Heart right ventricle (tissue), 16 donors: ENCODE measurements at regions not wholly inside any gene's neighbourhood (a gene's known extent, or its start where the extent isn't known, plus 50 kb on each side); places are given as distances from the start of the nearest gene placed in this dataset.

Experiments used
- ATAC-seq, 8 donors: fragments of 200-7000 bp; cut with Tn5 transposase; one replicate each; pipeline ENCODE4 v1.9.1; 2020; ENCODE audit warnings: mild to moderate bottlenecking in 8 of 8, moderate library complexity in 8 of 8, moderate number of reproducible peaks in 1 of 8
- DNase-seq, 2 donors: peaks; one replicate each; pipeline ENCODE4 v3.0.0-alpha.2; 2020
- H3K27ac ChIP-seq, 10 donors: fragments of 200-600 bp; sonication (generic) in 2 of 10; one replicate each; pipeline versions ENCODE4 v1.5.0 to v1.8.0; 2020 to 2022; ENCODE audit warnings: mild to moderate bottlenecking in 3 of 10
- H3K27me3 ChIP-seq, 7 donors: fragments of 200-600 bp; one replicate each; pipeline ENCODE4 v1.8.0; 2021 to 2022; ENCODE audit warnings: mild to moderate bottlenecking in 2 of 7
- H3K36me3 ChIP-seq, 9 donors: fragments of 200-600 bp; sonication (generic) in 1 of 9; one replicate each; pipeline versions ENCODE4 v1.5.0 to v1.8.0; 2020 to 2022; ENCODE audit warnings: mild to moderate bottlenecking in 2 of 9
- H3K4me1 ChIP-seq, 9 donors: fragments of 200-600 bp; sonication (generic) in 1 of 9; one replicate each; pipeline versions ENCODE4 v1.5.0 to v1.8.0; 2020 to 2022; ENCODE audit warnings: mild to moderate bottlenecking in 4 of 9
- H3K4me3 ChIP-seq, 10 donors: fragments of 200-600 bp; sonication (generic) in 2 of 10; one replicate each; pipeline versions ENCODE4 v1.5.0 to v1.8.0; 2020 to 2022; ENCODE audit warnings: mild to moderate bottlenecking in 7 of 10, moderate library complexity in 2 of 10
- H3K9me3 ChIP-seq, 11 donors: fragments of 200-600 bp in 10 of 11; sonication (generic) in 2 of 11; one replicate each; pipeline versions ENCODE4 v1.5.0 to v1.8.0; 2013 to 2022; ENCODE audit warnings: mild to moderate bottlenecking in 2 of 11, control low read depth in 1 of 11, moderate library complexity in 1 of 11
- CTCF ChIP-seq, 9 donors: fragments of 200-600 bp; sonication (generic) in 2 of 9; IDR thresholded peaks; one replicate each; pipeline versions ENCODE4 v1.5.0 to v1.8.0; 2021 to 2022; ENCODE audit warnings: antibody characterized with exemption in 9 of 9, mild to moderate bottlenecking in 5 of 9, moderate library complexity in 1 of 9
- WGBS, 2 donors: extraction: QIAGEN DNeasy Blood & Tissue Kit; methylation state at CpG; one replicate each; pipeline ENCODE4 v1.1.7; 2013; ENCODE audit warnings: inconsistent platforms in 1 of 2; 5-methylcytosine and 5-hydroxymethylcytosine counted together
- intact Hi-C, 10 donors: fragments of 100-400 bp; cut with DNase I; formaldehyde crosslinking; loops; one replicate each; pipeline versions ENCODE4 v1.11.1 to v1.14.2; 2022
- donor health status: Arrhythmogenic right ventricular cardiomyopathy.
- donor health status: ischemic (EF 13 %, LVEDD 7.1; RV severe dilation, severe dysfunction).
- donor health status: healthy with polysubstance abuse.
- donor health status: DM: no; HTN: yes; CAD: no.
- donor health status: DM: no; HTN: no; CAD: no.
- donor health status: ischemic (EF 25% LVEDD 6.9; RV normal size, moderate dysfunction).
- donor health status: ischemic (EF 25% LVEDD 5.7; RV mildly dilated, moderate dysfunction).
- donor health status: healthy.
- donor health status: DM: yes; HTN: yes; CAD: no.
- donor health status: Ischemic cardiomyopathy.
- donor health status: ischemic (EF 35%, LVEDD 5.7; RV mildly dilated, moderate dysfunction).
- donor health status: nonischemic (EF 11% LVEDD 7.7; RV severe dilation, severe dysfunction).
- donor health status: DM: yes; HTN: yes; CAD: no.
- donor health status: PGD.
- donor health status: ischemic (EF 29% LVEDD 5.4; RV normal size, mild dysfunction).
- donor health status: nonischemic (EF 23%, LVEDD 6.1; RV moderate dilation, normal function).

DNA sequence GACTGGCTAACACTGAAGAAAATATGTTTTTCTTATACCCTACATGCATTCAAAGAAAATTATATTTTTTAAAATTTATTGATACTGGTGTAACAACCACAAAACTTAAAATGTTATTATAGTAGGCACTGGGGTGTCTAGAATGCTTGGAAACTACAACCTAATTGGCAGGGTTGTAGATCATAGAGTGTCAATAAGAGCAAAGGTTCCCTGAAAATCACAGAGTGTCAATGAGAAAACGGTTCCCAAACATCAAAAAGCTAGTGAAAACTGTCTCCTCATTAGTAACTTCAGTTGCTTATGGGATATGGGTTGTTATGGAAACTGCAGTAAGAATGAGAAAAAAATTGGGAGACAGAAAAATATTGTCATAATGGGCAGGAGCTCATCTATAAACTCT lies 214.4 kb upstream of the CCNG1 start:
- WGBS, 2 donors, result 53 to 57% methylated on average over 1 of the region's 1 CpG
- DNase-seq (no peak), ATAC-seq (no peak)
- intact Hi-C loops, result no loop called here
- H3K36me3 ChIP-seq, result no peaks in the 10 kb centered on the region
- no peaks in the 10 kb centered on the region for H3K27me3 ChIP-seq
- no peaks in the 10 kb centered on the region for H3K4me1 ChIP-seq
- H3K9me3 ChIP-seq, result no peaks in the 10 kb centered on the region
- TF ChIP-seq CTCF (IDR thresholded peaks at IDR 0.05), result no peak
- H3K4me3 ChIP-seq, result no peak overlapping the region
- no peak overlapping the region for H3K27ac ChIP-seq

DNA sequence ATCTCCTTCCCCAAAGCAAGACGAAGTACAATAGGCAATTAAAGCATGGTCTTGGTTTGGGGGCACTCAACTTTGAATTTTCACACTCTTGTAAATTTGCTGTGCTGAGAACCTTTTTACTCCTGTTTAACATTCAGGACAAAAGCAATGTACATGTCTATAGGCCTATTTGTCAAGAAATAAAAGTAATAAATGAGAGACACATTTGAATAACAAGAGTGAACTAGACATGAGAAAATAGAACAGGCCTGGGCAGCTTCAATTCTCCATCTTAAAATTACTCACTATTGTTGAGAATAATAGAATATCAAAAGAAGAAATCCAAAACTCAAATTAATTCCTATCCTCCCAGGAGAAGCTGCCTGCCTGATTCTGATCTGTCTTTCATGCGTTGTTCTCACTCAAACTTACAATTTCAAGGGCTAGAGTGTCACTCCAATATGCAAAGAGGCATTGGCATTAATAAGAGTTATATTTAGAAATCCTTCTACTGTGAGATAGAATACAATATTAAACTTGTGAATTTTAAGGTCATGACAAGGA lies 192.9 kb upstream of the CCNG1 start:
- no peaks in the 10 kb centered on the region for H3K36me3 ChIP-seq
- DNase-seq, result no peak
- H3K4me1 ChIP-seq, result no peaks in the 10 kb centered on the region
- no peak overlapping the region for H3K4me3 ChIP-seq
- 71 to 73% methylated on average over 2 of the region's 2 CpGs for WGBS, 2 donors
- intact Hi-C loops, result no loop called here
- no peak overlapping the region for H3K27ac ChIP-seq
- H3K27me3 ChIP-seq, result no peaks in the 10 kb centered on the region
- no peak for TF ChIP-seq CTCF (IDR thresholded peaks at IDR 0.05)
- no peak for ATAC-seq
- H3K9me3 ChIP-seq, result no peaks in the 10 kb centered on the region

DNA sequence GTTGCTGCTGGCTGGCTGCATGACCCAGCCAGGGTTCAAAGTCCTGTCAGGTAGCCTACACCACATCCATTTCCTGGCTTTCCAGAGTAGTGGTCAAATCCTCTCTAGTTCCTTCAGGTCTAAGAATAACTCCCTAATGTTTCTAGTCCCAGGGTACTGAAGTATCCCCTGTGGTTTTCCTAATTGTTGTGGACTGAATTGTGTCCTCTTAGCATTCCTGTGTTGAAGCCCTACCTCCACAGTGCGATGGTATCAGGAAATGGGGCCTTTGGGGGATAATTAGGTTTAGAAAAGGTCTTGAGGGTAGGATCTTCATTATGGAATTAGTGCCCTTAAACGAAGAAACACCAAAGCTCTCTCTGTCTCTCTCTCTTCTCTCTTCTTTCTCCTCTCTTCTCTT lies 191.8 kb upstream of the CCNG1 start:
- WGBS, 2 donors, result 46 to 47% methylated on average over 2 of the region's 2 CpGs
- intact Hi-C loops, result no loop called here
- ATAC-seq, result no peak

GRCh38 chr5:163248333-163248732 lies 189.1 kb upstream of the CCNG1 start:
- intact Hi-C loops, result no loop called here
- ATAC-seq, result no peak

More for the DNA sequence above, 191.8 kb upstream of the CCNG1 start:
- no peak for DNase-seq
- Histone ChIP-seq H3K4me1 (no peaks in the 10 kb centered on the region), H3K36me3 (no peaks in the 10 kb centered on the region), H3K27ac (no peak overlapping the region), H3K4me3 (no peak overlapping the region), H3K9me3 (no peaks in the 10 kb centered on the region), H3K27me3 (no peaks in the 10 kb centered on the region)
- TF ChIP-seq CTCF (IDR thresholded peaks at IDR 0.05), result no peak

More at GRCh38 chr5:163248333-163248732, 189.1 kb upstream of the CCNG1 start:
- no peaks in the 10 kb centered on the region for H3K4me1 ChIP-seq
- 57 to 72% methylated on average over 2 of the region's 2 CpGs for WGBS, 2 donors
- no peaks in the 10 kb centered on the region for H3K9me3 ChIP-seq
- H3K4me3 ChIP-seq, result no peak overlapping the region
- no peaks in the 10 kb centered on the region for H3K36me3 ChIP-seq
- no peak for DNase-seq
- no peak for TF ChIP-seq CTCF (IDR thresholded peaks at IDR 0.05)
- no peaks in the 10 kb centered on the region for H3K27me3 ChIP-seq
- H3K27ac ChIP-seq, result no peak overlapping the region
